Osteoblast (primary cell): ENCODE measurements at regions not wholly inside any gene's neighbourhood (a gene's known extent, or its start where the extent isn't known, plus 50 kb on each side); places are given as distances from the start of the nearest gene placed in this dataset. TPM values are rescaled to one million over a fixed set of nuclear protein-coding genes. Genes with fewer than 3 reads are reported as not detected.
A peak's percentile ranks its signal among the peaks of the same experiment; 100 is the strongest.

Experiments used
- DNase-seq: peaks from one replicate; pipeline ENCODE4 v3.0.0; 2011; ENCODE audit warnings: low spot score, mixed read lengths; ENCODE audit not compliant: insufficient read length; ENCODE audit errors: missing footprints
- H2AFZ ChIP-seq: 2 replicates; pipeline ENCODE4 v1.6.0; 2011; ENCODE audit warnings: mild to moderate bottlenecking, low read length
- H3K27ac ChIP-seq: 2 replicates; pipeline ENCODE4 v1.5.1; 2011; ENCODE audit warnings: mild to moderate bottlenecking, low read depth, low read length, moderate library complexity
- H3K27me3 ChIP-seq: 2 replicates; pipeline ENCODE4 v1.6.0; 2012; ENCODE audit warnings: mild to moderate bottlenecking, control low read depth, inconsistent platforms, low read length, moderate library complexity; ENCODE audit not compliant: insufficient read depth
- H3K36me3 ChIP-seq: 2 replicates; pipeline ENCODE4 v1.5.1; 2011; ENCODE audit warnings: mild to moderate bottlenecking, low read length, control low read depth, moderate library complexity; ENCODE audit not compliant: insufficient read depth
- H3K4me1 ChIP-seq: 2 replicates; pipeline ENCODE4 v1.5.1; 2011; ENCODE audit warnings: mild to moderate bottlenecking, low read length, control low read depth, moderate library complexity; ENCODE audit not compliant: insufficient read depth
- H3K4me2 ChIP-seq: 2 replicates; pipeline ENCODE4 v1.6.0; 2011; ENCODE audit warnings: mild to moderate bottlenecking, low read length; ENCODE audit not compliant: insufficient read depth
- H3K4me3 ChIP-seq: fragments of 200-600 bp; sonication (generic); 3 replicates; pipeline ENCODE4 v1.5.1; 2012; ENCODE audit warnings: mild to moderate bottlenecking, low read length, inconsistent platforms; ENCODE audit not compliant: insufficient read depth
- H3K79me2 ChIP-seq: 2 replicates; pipeline ENCODE4 v1.6.0; 2012; ENCODE audit warnings: mild to moderate bottlenecking, low read length, control low read depth, inconsistent platforms; ENCODE audit not compliant: insufficient read depth
- H3K9me3 ChIP-seq: 2 replicates; pipeline ENCODE4 v1.5.1; 2011; ENCODE audit warnings: low read depth, low read length, control low read depth
- H4K20me1 ChIP-seq: 2 replicates; pipeline ENCODE4 v1.6.0; 2012; ENCODE audit warnings: mild to moderate bottlenecking, low read length, control low read depth; ENCODE audit not compliant: insufficient read depth
- CTCF ChIP-seq: IDR thresholded peaks from 2 replicates; pipeline ENCODE4 v1.5.1; 2011; ENCODE audit warnings: mild to moderate bottlenecking, low read depth, low read length, moderate library complexity; ENCODE audit errors: extremely low read depth
- small RNA-seq: library from RNA; depleted of rRNA; stranded (forward); fragments of <200 nt; gene quantifications from one replicate; pipeline ENCODE3, GENCODE V24; 2012

DNA sequence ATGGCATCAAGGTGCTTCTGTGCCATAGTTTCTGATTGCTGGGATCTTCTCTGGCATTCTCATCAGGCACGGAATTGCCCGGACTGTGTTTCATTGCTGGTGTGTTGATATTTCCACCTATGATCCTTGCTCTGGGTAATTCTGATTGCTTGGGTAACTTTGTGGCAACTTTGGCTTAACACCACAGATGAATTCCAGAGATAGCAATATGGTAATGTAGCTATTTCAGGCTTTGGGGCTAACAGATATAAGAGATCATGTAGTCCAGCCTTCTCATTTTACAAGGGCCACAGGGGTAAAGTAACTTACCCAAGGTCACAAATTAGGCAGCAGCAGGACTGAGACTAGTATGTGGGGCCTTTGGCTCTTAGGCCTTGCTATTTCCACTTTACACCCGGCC lies 53.9 kb upstream of the PLPP4 start:
- Histone ChIP-seq H3K9me3 (no peaks in the 10 kb centered on the region), H3K4me1 (peaks cover 10% of the 10 kb centered on the region), H3K27me3 (no peaks in the 10 kb centered on the region), H4K20me1 (no peaks in the 10 kb centered on the region), H3K36me3 (no peaks in the 10 kb centered on the region), H3K4me2 (peak overlapping the region; percentile 22), H3K27ac (no peak overlapping the region), H3K4me3 (no peak overlapping the region), H3K79me2 (no peaks in the 10 kb centered on the region), H2AFZ (no peak overlapping the region)
- no peak for DNase-seq
- TF ChIP-seq CTCF: no peak

DNA sequence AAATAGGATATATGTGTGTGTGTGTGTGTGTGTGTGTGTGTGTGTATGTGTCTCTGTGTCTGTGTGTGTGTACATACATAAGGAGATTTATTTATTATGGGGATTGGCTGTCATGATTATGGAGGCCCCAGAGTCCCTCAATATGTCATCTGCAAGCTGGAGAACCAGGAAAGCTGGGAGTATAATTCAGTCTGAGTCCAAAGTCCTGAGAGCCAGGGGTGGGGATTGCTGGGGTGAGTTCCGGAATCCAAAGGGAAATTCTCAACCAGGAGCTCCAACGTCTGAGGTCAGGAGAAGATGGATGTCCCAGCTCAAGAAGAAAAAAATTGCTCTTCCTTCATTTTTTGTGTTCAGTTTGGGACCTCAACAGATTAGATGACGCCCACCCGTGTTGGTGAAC lies 50.7 kb upstream of the PLPP4 start:
- Histone ChIP-seq H3K4me2 (no peak overlapping the region), H3K79me2 (no peaks in the 10 kb centered on the region), H3K4me3 (no peak overlapping the region), H2AFZ (no peak overlapping the region), H3K9me3 (no peaks in the 10 kb centered on the region), H3K36me3 (no peaks in the 10 kb centered on the region), H3K4me1 (peaks cover 10% of the 10 kb centered on the region), H4K20me1 (no peaks in the 10 kb centered on the region), H3K27me3 (no peaks in the 10 kb centered on the region), H3K27ac (no peak overlapping the region)
- no peak for TF ChIP-seq CTCF
- no peak for DNase-seq

Small RNA genes lying in the stretch of these regions (small RNA-seq; reads per million reads assigned to genes)
- not detected for gene AL355298.1
